SKM-1 (cell line): ENCODE measurements at regions not wholly inside any gene's neighbourhood (a gene's known extent, or its start where the extent isn't known, plus 50 kb on each side); places are given as distances from the start of the nearest gene placed in this dataset.

Experiments
- DNase-seq: peaks from one replicate; lab custom pipeline; 2025; ENCODE audit not compliant: unreplicated experiment; lab: John Stamatoyannopoulos, UW

GRCh38 chr9:89806371-89807100 is 201.7 kb downstream of the GADD45G start:
- DNase-seq, result no peak

GRCh38 chr9:89807101-89807395 is 202.2 kb downstream of the GADD45G start:
- DNase-seq, result no peak

- no peak for DNase-seq
These were observed 202.9 kb downstream of the GADD45G start for GRCh38 chr9:89807682-89808075.

DNA sequence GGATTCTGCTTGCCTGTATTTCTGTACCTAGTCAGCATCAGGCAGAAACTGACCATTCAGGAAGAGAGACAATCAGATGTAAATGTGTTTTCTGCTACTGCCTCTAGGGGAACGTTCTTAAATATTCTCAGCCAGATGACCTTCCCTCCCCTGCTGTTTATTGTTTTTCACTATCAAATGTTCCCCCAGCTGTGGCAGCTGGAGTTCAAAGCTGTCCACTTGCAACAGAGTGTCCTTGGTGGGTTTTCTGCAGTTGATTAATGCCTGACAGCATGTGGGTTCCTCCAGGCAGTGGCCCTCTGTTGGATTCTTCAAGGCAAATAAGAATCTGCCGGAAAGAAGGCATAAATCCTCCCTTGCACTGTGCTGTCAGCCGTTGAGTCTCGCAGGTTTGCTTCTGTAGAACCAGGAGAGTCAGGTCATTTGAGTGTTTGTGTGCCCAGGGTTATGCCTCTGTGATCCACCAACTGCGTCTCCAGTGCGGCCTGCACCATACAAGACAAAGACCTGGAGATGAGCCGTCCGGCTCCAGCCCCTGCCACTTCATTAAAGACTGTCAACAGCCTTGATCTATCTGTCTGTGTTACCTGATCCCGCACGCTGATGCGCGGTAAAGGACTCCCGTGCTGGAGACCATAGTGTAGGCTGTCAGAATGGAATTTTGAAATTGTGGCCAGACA is 203.4 kb downstream of the GADD45G start:
- DNase-seq, result no peak

DNA sequence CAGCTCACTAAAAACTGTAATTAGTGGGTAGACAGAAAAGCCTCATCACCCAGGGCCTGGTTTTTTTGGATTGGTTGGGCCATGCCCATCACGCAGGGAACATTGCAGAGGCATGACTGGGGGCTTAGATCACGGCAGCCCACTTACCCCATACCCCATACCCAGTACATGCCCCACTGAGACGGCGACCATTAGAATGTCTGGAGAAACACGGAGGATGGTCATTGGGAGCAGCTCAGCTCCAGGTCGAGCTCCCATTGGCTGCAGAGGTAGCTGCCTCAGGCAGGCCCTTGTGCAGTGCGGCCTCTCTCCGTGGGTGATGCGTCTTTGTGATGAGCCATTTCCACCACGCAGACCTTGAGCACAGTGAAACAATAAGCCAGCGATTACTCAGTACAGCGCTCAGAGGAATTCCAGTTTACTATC is 204.0 kb downstream of the GADD45G start:
- no peak for DNase-seq

DNA sequence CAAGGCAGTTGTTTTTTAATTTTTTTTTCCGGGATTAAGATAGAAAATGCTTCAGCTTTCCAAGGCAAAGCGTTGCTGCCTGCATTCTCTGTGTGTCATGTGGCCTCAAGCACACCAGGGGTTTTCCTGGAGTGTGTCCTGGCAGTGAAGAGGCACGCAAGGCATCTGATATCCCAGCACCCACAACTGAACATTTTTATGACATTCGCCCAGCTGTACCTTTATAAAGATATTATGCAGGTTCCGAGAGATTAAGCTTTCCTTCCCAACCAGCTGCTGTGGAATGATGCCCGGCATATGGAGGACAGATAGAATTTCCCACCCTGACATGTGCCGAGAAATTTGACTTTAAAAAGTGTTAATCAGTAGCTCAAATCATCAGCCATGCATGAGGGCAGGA is 205.6 kb downstream of the GADD45G start:
- no peak for DNase-seq

DNA sequence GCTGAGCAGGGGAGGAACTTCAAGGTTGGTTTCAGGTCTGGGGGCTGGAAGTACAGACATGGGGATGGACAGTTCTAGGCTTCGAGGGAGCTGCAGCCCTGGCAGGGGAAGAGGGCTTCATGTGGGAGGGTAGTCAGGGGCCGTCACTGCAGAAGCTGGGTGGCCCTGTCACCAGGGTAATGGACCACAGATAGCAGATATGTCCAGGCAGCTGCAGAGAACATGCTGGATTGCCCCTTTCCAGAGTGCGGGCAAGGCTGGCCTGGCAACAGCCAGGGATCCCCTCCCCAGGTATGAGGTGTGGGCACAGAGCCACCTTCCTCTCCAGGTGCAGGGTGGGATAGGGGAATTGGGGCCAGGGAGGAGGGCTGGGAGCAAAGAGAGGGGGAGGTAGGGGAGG is 206.5 kb downstream of the GADD45G start:
- no peak for DNase-seq

GRCh38 chr9:89811886-89812450 is 207.2 kb downstream of the GADD45G start:
- no peak for DNase-seq

DNA sequence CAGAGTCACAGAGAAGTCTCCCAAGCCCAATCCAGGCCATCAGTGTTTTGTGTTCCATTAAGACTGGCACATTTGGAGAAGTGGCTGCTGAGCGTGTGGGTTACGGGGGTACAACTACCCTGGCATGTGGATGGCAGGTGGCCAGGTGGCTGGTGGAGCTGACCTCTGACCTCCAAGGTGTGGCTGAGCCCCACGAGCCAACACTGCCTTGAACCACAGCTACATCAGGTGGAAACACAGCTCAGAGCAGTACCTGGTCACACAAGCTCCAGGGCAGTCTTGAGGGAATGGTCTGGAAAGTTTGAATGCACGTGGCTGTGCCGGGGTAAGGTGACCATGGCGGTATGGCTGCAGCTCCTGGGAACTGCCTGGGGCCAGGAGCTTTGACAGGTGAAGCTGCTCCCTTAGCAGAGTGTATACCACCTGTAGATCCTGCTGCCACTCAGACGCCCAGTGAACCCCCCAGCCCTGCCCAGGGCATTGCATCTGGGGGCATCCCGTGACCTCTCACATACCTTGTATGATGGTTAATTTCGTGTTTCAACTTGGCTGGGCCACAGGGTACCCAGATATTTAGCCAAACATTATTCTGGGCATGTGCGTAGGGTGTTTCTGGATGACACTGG is 207.9 kb downstream of the GADD45G start:
- DNase-seq, result no peak

DNA sequence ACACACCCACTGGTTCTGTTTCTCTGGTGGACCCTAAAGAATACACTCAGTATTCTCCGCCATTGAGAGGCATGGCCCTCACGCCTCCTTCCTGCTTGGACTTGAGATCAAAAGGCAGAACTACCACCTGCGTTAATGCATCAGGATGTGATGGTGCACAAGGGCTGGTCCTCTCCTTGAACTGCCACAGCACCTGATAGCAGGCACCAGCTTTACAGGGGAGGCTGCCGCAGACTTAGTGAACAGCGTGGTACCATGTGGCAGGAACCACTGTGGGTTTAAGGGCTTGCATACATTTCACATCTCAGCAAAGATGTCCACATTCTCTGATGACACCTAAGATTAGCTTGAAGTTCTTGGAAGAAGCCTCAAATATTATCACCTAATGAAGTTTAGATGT is 208.7 kb downstream of the GADD45G start:
- no peak for DNase-seq

- no peak for DNase-seq
These were observed 209.7 kb downstream of the GADD45G start for GRCh38 chr9:89814340-89815040.

DNA sequence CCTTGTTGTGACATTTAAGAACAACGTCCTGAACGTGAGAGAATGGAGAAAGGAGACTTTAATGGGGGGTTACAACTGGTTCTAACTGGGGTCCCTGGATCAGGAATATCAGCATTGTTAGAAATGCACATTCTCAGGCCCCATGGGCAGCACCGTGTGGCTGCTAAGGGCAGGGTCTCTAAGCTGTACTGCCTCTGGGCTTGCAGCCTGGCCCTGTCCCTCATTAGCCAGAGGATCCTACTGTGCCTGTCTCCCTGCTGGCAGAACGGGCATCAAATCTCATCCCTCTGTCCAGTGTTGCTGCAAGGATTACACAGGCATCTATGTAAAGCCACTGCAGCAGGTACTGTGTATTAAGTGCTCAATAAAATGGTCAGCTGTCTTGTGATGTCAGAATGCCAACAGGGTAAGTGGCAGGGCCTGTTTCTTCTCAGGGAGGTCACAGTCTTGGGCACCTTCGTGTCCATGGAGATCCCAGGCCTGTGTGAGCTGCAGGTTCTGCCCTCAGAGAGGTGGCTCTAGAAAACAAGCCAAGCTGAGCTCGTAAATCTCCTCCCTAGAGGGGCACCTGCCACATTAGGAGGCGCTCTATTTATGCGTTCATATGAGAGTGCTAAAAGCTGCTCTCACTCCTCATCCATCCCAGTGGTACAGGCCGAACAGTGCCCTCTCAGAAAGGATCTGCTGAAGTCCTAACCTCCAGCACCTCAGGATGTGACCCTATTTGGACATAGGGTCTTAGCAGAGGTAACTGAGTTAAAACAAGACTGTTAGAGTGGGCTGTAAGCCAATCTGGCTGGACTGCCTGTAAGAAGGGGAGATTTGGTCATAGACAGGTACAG is 210.5 kb downstream of the GADD45G start:
- no peak for DNase-seq

DNA sequence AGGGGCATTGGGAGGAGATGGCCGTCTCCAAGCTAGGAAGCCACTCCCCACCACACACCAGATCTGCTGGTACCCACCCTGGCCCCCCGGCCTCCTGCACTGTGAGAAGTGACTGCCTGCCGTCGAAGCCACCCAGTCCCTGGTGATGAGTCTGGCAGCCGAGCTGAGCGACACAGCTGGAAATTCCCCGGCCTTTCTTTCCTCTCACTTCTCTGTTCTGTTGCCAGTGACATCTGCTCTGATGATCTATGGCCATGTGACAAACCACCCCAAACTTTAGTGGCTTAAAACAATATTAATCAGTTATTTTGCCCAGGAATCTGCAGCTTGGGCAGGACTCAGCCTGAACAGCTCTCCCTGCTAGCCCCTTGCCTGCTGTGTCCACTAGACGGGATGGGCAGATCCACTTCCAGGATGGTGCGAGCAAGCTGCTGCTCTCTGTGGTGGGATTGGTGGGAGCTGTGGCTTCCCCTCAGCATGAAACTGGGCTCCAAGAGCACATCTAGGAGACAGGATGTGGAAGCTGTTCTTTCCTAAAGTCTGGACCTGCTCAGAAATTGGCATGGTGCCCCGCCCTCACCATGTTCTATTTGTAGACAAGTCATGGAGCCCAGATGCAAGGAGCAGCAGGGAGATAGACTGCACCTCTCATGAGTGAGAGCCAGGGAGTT is 211.2 kb downstream of the GADD45G start:
- DNase-seq, result no peak

DNA sequence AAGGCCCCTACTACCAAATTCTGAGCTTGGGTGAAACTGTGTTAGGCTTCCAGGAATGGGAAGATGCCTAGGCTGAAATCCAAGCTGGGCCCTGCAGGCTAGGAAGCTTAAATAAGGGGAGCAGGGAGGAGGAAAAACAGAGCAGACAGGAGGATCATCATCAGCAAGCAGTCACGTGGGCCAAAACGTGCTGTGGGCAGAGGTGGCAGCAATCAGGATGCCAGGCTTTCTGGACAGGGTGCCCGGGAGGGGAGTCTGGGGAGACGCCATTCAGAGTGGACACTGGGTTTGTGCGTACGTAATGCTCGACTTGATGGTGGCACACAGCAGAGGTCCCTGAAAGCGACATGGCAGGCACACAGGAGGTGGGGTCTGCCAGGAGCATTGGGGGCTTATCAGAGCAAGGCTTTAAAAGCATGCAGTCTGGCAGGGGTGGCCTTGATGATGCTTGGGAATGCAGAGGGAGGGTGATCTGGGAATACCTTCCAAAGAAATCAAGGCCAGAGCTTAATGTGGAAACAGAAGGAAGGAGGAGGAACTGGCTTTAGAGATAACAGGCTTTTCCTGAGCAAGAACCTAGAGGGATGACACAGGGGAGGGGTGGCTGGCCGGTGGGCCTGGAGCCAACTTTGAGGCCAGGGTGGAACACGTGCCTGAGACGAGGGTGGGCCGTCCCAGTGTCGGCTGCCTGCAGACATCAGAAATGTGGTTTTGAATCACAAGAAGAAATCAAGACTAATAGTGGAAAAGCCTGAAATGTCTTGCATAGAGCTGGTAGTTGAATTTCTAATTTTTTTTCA is 212.5 kb downstream of the GADD45G start:
- no peak for DNase-seq

DNA sequence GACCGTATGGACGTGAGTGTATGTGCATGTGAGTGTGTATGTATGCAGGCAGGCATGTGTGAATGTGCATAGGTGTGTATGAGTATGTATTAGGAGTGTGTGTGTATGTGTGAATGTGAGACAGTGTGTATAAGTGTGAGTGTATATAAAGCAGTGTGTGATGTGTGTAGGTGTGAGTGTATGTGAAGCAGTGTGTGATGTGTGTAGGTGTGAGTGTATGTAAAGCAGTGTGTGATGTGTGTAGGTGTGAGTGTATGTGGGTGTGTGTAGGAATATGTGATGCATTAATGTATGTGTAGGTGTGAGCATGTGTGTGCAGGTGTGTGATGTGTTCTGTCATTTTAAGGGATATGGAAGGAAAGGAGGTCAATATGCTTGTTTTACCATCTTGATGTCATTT is 215.5 kb downstream of the GADD45G start:
- DNase-seq, result no peak

- DNase-seq, result no peak
These were observed 216.3 kb downstream of the GADD45G start for GRCh38 chr9:89821081-89821480.

- no peak for DNase-seq
These were observed 218.2 kb downstream of the GADD45G start for GRCh38 chr9:89822996-89823395.

DNA sequence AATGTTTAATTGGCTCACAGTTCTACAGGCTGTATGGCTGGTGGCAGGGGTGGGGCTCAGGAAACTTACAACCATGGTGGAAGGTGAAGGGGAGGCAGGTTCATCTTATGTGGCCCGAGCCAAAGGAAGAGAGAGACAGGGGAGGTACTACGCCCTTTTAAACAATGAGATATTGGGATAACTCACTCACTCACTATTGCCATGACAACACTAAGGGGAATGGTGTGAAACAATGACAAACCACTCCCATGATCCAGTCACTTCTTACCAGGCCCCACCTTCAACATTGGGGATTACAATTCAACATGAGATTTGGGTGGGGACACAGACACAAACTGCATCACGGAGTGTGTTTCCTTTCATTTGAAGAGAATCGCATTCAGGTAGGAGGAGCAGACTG is 220.9 kb downstream of the GADD45G start:
- DNase-seq, result no peak

- no peak for DNase-seq
These were observed 221.4 kb downstream of the GADD45G start for GRCh38 chr9:89826186-89826585.
